GM21390 (cell line): ENCODE measurements at regions not wholly inside any gene's neighbourhood (a gene's known extent, or its start where the extent isn't known, plus 50 kb on each side); places are given as distances from the start of the nearest gene placed in this dataset.
"Not testable (repeated sequence)": the region's sequence is repeated elsewhere in the genome, so short reads cannot be mapped to it uniquely, and the experiment has no call there.

Experiments used
- ATAC-seq: cut with Tn5 transposase; IDR thresholded peaks from one replicate; pipeline ENCODE4 v1.9.1; 2021; ENCODE audit not compliant: unreplicated experiment

GRCh38 chr2:76073992-76074604, 363.4 kb upstream of the GCFC2 start:
- no peak for ATAC-seq

- ATAC-seq, result no peak
Measured at GRCh38 chr2:76050196-76050595, 339.5 kb upstream of the GCFC2 start.

DNA sequence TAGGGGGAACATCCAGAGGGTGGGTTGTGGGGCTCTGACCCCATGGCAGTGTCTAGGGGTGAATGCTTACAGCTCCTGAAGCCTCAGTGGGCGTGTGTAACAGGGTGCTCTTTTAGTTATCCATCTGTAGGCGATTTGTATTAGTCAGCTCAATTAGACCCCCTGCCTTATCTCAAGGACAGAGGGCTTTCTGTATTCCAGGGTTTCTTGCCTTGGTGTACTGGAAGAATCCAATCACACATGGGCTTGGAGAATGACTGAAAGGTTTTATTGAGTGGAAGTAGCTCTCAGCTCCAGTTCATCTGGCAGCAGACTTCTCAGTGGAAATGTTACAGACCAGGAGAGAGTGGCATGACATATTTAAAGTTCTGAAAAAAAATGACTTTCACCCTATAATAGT, 334.0 kb upstream of the GCFC2 start:
- no peak for ATAC-seq

GRCh38 chr2:76039505-76039904, 328.8 kb upstream of the GCFC2 start:
- no peak for ATAC-seq

GRCh38 chr2:76027761-76028160, 317.0 kb upstream of the GCFC2 start:
- no peak for ATAC-seq

DNA sequence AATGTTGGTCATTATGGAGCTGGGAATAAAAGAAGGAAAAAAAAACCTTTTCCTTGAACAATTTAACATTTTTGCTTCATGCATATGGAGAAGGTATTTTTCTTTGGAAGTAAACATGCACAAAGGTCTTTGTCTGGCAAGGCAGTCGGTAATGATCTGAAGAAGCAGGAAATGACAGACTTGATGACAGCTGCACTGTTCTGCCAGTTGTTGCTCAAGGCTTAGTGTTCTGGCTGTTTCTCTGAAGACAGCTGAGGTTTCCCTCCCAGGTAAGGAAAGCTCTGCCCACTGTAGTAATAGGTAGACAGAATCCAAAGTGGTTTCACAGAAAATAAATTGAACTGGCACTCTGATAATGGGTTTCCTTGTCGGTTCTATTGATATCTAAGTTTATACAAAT, 308.4 kb upstream of the GCFC2 start:
- no peak for ATAC-seq

- no peak for ATAC-seq
Measured at GRCh38 chr2:76009484-76009883, 298.8 kb upstream of the GCFC2 start.

DNA sequence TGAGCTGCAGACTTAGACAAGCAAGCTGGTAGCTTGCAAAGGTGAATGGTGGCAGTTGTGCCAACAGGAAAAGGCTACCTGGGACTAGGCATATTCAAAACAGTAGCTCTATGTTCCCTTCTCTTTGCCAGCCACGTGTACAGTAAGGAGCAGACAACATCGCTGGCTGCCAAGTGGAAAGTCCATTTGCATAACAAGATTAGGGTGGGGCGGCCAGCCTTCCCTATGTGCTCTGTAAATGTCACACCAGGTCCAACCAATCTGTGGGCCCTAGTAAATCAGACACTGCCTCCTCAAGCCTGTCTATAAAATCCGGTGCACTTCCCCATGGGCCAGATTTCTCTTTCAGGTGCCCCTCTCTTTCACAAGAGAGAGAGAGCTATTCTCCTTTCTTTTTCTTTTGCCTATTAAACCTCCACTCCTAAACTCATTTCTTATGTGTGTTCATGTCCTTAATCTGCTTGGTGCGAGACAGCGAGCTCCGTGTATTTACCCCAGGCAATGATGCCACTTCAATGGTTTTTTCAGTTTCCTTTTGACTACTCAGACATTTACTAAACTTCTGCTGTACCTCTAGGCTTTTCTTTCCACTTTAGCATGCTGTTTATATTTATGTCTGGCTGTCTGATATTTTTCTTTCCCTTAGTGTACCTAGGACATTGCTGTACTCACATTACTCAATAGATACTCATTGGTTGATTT, 297.4 kb upstream of the GCFC2 start:
- no peak for ATAC-seq

- no peak for ATAC-seq
Measured at GRCh38 chr2:76000425-76000824, 289.7 kb upstream of the GCFC2 start.

- no peak for ATAC-seq
Measured at GRCh38 chr2:75998451-75998850, 287.7 kb upstream of the GCFC2 start.

GRCh38 chr2:75994759-75995158, 284.0 kb upstream of the GCFC2 start:
- ATAC-seq, result no peak

DNA sequence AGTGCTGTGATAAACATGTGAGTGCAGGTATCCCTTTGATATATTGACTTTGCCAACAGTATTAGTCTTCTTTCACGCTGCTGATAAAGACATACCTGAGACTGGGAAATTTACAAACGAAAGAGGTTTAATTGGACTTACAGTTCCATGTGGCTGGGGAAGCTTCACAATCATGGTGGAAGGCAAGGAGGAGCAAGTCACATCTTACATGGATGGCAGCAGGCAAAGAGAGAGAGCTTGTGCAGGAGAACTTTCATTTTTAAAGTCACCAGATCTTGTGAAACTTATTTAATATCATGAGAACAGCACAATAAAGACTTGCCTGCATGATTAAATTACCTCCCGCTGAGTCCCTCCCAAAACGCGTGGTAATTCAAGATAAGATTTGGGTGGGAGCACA, 277.9 kb upstream of the GCFC2 start:
- ATAC-seq, result not testable (repeated sequence)

- ATAC-seq, result no peak
Measured at GRCh38 chr2:75986617-75987016, 275.9 kb upstream of the GCFC2 start.

DNA sequence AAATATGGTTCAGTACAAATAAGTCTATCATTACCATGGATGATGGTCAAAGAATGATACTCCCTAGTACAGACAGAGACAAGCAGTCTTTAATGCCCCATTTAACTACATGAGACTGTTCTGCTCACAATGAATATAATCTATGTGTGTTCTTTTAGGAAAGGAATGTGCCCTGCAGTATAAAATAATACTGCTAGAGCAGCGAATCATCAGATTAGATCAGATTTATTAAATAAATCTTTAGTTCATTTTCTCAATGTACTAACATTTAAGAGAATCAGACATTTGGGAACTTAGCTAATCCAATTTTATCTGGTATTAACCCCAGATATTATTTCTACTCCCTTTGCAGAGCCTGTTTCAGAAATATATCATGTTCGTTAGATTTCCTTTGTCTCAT, 272.0 kb upstream of the GCFC2 start:
- ATAC-seq, result no peak

DNA sequence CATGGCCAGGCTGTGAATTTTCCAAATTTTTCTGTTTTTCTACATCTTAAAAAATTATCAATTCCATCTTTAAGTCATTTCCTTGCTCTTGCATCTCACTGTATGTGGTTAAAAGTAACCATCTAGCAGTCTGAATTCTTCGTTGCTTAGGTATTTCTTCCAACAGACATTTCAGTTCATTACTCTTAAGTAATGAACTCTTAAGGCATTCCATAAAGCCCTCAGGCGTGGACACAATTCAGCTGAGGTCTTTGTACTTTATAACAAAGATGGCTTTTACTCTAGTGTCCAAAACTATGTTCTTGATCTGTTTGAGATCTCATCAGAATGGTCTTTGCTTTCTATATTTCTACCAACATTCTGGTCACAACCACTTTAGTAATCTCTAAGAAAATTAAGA, 253.9 kb upstream of the GCFC2 start:
- no peak for ATAC-seq

DNA sequence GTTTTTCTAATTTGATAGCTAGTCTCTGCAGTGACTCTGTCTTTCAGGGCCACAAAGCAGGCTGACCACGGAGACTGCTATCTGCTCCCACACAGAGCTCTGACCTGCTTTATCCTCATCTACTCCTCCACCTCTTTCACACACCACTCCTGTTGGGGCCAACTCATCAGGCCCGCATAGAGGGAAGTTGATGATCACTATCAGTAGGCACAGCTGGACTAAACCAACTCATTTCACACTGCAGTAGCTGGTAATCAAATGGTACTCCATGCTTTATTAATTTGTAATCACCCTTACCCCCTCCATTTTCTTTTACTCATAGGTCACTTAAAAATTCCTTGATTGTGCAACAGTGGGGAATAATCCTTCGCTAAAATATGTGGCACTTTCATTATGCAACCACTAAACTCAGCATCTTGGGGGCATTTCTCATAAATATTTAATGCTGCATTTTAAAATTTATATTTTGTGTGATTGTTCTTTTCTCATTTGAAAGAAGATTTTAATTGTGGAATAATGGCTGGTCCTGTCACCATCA, 249.8 kb upstream of the GCFC2 start:
- no peak for ATAC-seq

GRCh38 chr2:75959724-75960471, 249.2 kb upstream of the GCFC2 start:
- ATAC-seq, result no peak

- no peak for ATAC-seq
Measured at GRCh38 chr2:75954761-75955160, 244.0 kb upstream of the GCFC2 start.

- no peak for ATAC-seq
Measured at GRCh38 chr2:75952173-75952572, 241.5 kb upstream of the GCFC2 start.

GRCh38 chr2:75949385-75950030, 238.8 kb upstream of the GCFC2 start:
- no peak for ATAC-seq

GRCh38 chr2:75936311-75936710, 225.6 kb upstream of the GCFC2 start:
- no peak for ATAC-seq
